ENCODE measurements at regions not wholly inside any gene's neighbourhood (a gene's known extent, or its start where the extent isn't known, plus 50 kb on each side); places are given as distances from the start of the nearest gene placed in this dataset.

GRCh38 chr12:115194448-115194847, 510.5 kb upstream of the TBX3 start:
- no peak for DNase-seq (ENCODE audit: low read depth in 2 of 2)

- DNase-seq (ENCODE audit: low read depth in 2 of 2), result no peak
Measured at GRCh38 chr12:115191342-115191741, 507.4 kb upstream of the TBX3 start.

- DNase-seq (ENCODE audit: low read depth in 2 of 2), result no peak
Measured at GRCh38 chr12:115190010-115190770, 506.2 kb upstream of the TBX3 start.

- no peak for DNase-seq (ENCODE audit: low read depth in 2 of 2)
Measured at GRCh38 chr12:115185506-115185905, 501.5 kb upstream of the TBX3 start.

- no peak for DNase-seq (ENCODE audit: low read depth in 2 of 2)
Measured at GRCh38 chr12:115183752-115184151, 499.8 kb upstream of the TBX3 start.

GRCh38 chr12:115177899-115178298, 493.9 kb upstream of the TBX3 start:
- DNase-seq (ENCODE audit: low read depth in 2 of 2), result no peak

GRCh38 chr12:115176741-115177400, 492.9 kb upstream of the TBX3 start:
- DNase-seq (ENCODE audit: low read depth in 2 of 2), result no peak

- no peak for DNase-seq (ENCODE audit: low read depth in 2 of 2)
Measured at GRCh38 chr12:115174920-115175319, 490.9 kb upstream of the TBX3 start.

GRCh38 chr12:115172521-115172920, 488.5 kb upstream of the TBX3 start:
- no peak for DNase-seq (ENCODE audit: low read depth in 2 of 2)

- no peak for DNase-seq (ENCODE audit: low read depth in 2 of 2)
Measured at GRCh38 chr12:115169981-115170380, 486.0 kb upstream of the TBX3 start.

- DNase-seq (ENCODE audit: low read depth in 2 of 2), result no peak
Measured at GRCh38 chr12:115166698-115167315, 482.8 kb upstream of the TBX3 start.

GRCh38 chr12:115163710-115164109, 479.7 kb upstream of the TBX3 start:
- DNase-seq (ENCODE audit: low read depth in 2 of 2), result no peak

- DNase-seq (ENCODE audit: low read depth in 2 of 2), result no peak
Measured at GRCh38 chr12:115160271-115161128, 476.5 kb upstream of the TBX3 start.

- DNase-seq (ENCODE audit: low read depth in 2 of 2), result no peak
Measured at GRCh38 chr12:115158816-115159215, 474.8 kb upstream of the TBX3 start.

GRCh38 chr12:115155665-115156645, 472.0 kb upstream of the TBX3 start:
- no peak for DNase-seq (ENCODE audit: low read depth in 2 of 2)

- DNase-seq (ENCODE audit: low read depth in 2 of 2), result no peak
Measured at GRCh38 chr12:115149685-115150378, 465.9 kb upstream of the TBX3 start.

- DNase-seq (ENCODE audit: low read depth in 2 of 2), result no peak
Measured at GRCh38 chr12:115149279-115149678, 465.3 kb upstream of the TBX3 start.

GRCh38 chr12:115147916-115148315, 463.9 kb upstream of the TBX3 start:
- DNase-seq (ENCODE audit: low read depth in 2 of 2), result no peak

- no peak for DNase-seq (ENCODE audit: low read depth in 2 of 2)
Measured at GRCh38 chr12:115146453-115146852, 462.5 kb upstream of the TBX3 start.

- no peak for DNase-seq (ENCODE audit: low read depth in 2 of 2)
Measured at GRCh38 chr12:115144425-115144824, 460.4 kb upstream of the TBX3 start.
